ENCODE measurements at regions not wholly inside any gene's neighbourhood (a gene's known extent, or its start where the extent isn't known, plus 50 kb on each side); places are given as distances from the start of the nearest gene placed in this dataset.
"Not testable (repeated sequence)": the region's sequence is repeated elsewhere in the genome, so short reads cannot be mapped to it uniquely, and the experiment has no call there.

- no peak for DNase-seq (ENCODE audit: low read depth)
Measured at GRCh38 chr14:49114161-49114893, 471.9 kb downstream of the RPS29 start.

- DNase-seq (ENCODE audit: low read depth), result no peak
Measured at GRCh38 chr14:49106741-49107667, 479.2 kb downstream of the RPS29 start.

- no peak for DNase-seq (ENCODE audit: low read depth)
Measured at GRCh38 chr14:49105956-49106355, 480.2 kb downstream of the RPS29 start.

GRCh38 chr14:49105512-49105911 lies 480.7 kb downstream of the RPS29 start:
- no peak for DNase-seq (ENCODE audit: low read depth)

- no peak for DNase-seq (ENCODE audit: low read depth)
Measured at GRCh38 chr14:49092345-49092744, 493.8 kb downstream of the RPS29 start.

GRCh38 chr14:49089107-49089506 lies 497.1 kb downstream of the RPS29 start:
- DNase-seq (ENCODE audit: low read depth), result no peak

GRCh38 chr14:49073292-49073691 lies 512.9 kb downstream of the RPS29 start:
- not testable (repeated sequence) for DNase-seq (ENCODE audit: low read depth)

GRCh38 chr14:49058511-49058910 lies 527.7 kb downstream of the RPS29 start:
- no peak for DNase-seq (ENCODE audit: low read depth)

- DNase-seq (ENCODE audit: low read depth), result no peak
Measured at GRCh38 chr14:49057838-49058510, 528.2 kb downstream of the RPS29 start.

GRCh38 chr14:49056021-49056420 lies 530.2 kb downstream of the RPS29 start:
- no peak for DNase-seq (ENCODE audit: low read depth)

- no peak for DNase-seq (ENCODE audit: low read depth)
Measured at GRCh38 chr14:49052521-49052920, 533.7 kb downstream of the RPS29 start.

- no peak for DNase-seq (ENCODE audit: low read depth)
Measured at GRCh38 chr14:49051328-49052060, 534.7 kb downstream of the RPS29 start.

GRCh38 chr14:49050822-49051221 lies 535.4 kb downstream of the RPS29 start:
- no peak for DNase-seq (ENCODE audit: low read depth)

- no peak for DNase-seq (ENCODE audit: low read depth)
Measured at GRCh38 chr14:49049711-49050110, 536.5 kb downstream of the RPS29 start.

- no peak for DNase-seq (ENCODE audit: low read depth)
Measured at GRCh38 chr14:49044981-49045380, 541.2 kb downstream of the RPS29 start.

GRCh38 chr14:49036984-49037516 lies 549.1 kb downstream of the RPS29 start:
- no peak for DNase-seq (ENCODE audit: low read depth)

- no peak for DNase-seq (ENCODE audit: low read depth)
Measured at GRCh38 chr14:49036266-49036665, 549.9 kb downstream of the RPS29 start.

- DNase-seq (ENCODE audit: low read depth), result no peak
Measured at GRCh38 chr14:49033131-49033530, 553.0 kb downstream of the RPS29 start.

- DNase-seq (ENCODE audit: low read depth), result not testable (repeated sequence)
Measured at GRCh38 chr14:49031710-49032109, 554.5 kb downstream of the RPS29 start.

- no peak for DNase-seq (ENCODE audit: low read depth)
Measured at GRCh38 chr14:49019467-49020115, 566.6 kb downstream of the RPS29 start.

- no peak for DNase-seq (ENCODE audit: low read depth)
Measured at GRCh38 chr14:49017447-49017846, 568.7 kb downstream of the RPS29 start.

Measured in T-helper 22 cell (primary cell).